GM23338 (cell line): ENCODE measurements at regions not wholly inside any gene's neighbourhood (a gene's known extent, or its start where the extent isn't known, plus 50 kb on each side); places are given as distances from the start of the nearest gene placed in this dataset.

Experiments
- CREB1 ChIP-seq: fragments of 250-450 bp; sonication (Bioruptor Pico); IDR thresholded peaks from 2 replicates; pipeline ENCODE4 v1.5.0; 2020; ENCODE audit warnings: low read depth, mild to moderate bottlenecking, moderate library complexity
- CTCF ChIP-seq, 2 experiments: fragments of 200-600 bp in 1 of 2; sonication (generic) in 1 of 2; conservative IDR thresholded peaks; 2 replicates each; pipeline versions ENCODE4 v1.5.1 to v1.6.1; 2016 to 2017; ENCODE audit warnings: antibody characterized with exemption in 2 of 2, low read depth in 2 of 2, mild to moderate bottlenecking in 2 of 2, moderate library complexity in 1 of 2
- EZH2 ChIP-seq: fragments of 200-600 bp; sonication (generic); IDR thresholded peaks from one replicate; pipeline ENCODE4 v1.8.0; 2017; ENCODE audit warnings: antibody characterized with exemption, mild to moderate bottlenecking, low read depth; ENCODE audit not compliant: unreplicated experiment
- EZH2phosphoT487 ChIP-seq: fragments of 200-600 bp; sonication (generic); IDR thresholded peaks from one replicate; pipeline ENCODE4 v1.8.1; 2018; ENCODE audit warnings: antibody characterized with exemption; ENCODE audit not compliant: unreplicated experiment
- JUNB ChIP-seq: IDR thresholded peaks from one replicate; pipeline ENCODE4 v1.6.1; 2016; ENCODE audit warnings: antibody characterized with exemption; ENCODE audit not compliant: unreplicated experiment
- POLR2AphosphoS5 ChIP-seq: IDR thresholded peaks from 2 replicates; pipeline ENCODE4 v1.6.1; 2016; ENCODE audit warnings: antibody characterized with exemption, low read depth
- TF ChIP-seq, protein P1 (sequence below): IDR thresholded peaks from one replicate; pipeline ENCODE4 v1.6.1; 2018; ENCODE audit warnings: antibody characterized with exemption; ENCODE audit not compliant: unreplicated experiment

DNA sequence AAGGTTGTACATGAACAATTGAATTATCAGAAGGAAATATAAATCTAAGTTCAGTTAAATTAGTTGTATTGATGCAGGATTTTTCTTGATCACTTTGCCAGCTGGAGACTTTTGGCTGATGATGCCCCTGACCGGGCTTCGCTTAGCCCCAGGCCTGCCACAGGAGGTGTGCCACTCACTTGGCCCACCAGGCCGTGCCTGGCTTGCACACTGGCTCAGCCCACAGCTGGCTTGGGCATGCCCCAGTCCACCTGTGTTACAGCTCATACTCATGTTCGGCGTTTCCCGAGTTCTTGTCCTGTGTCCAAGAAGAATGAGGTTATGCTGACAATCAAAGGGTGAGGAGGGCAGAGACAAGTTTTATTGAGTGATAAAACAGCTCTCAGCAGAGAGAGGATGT lies 773.9 kb upstream of the FANCL start:
- TF ChIP-seq CREB1 (CRISPR knock-in tag): no peak
- no peak for TF ChIP-seq CTCF (conservative IDR thresholded peaks at IDR 0.05; ENCODE audit: low read depth in 2 of 2)
- TF ChIP-seq, protein P1, sequence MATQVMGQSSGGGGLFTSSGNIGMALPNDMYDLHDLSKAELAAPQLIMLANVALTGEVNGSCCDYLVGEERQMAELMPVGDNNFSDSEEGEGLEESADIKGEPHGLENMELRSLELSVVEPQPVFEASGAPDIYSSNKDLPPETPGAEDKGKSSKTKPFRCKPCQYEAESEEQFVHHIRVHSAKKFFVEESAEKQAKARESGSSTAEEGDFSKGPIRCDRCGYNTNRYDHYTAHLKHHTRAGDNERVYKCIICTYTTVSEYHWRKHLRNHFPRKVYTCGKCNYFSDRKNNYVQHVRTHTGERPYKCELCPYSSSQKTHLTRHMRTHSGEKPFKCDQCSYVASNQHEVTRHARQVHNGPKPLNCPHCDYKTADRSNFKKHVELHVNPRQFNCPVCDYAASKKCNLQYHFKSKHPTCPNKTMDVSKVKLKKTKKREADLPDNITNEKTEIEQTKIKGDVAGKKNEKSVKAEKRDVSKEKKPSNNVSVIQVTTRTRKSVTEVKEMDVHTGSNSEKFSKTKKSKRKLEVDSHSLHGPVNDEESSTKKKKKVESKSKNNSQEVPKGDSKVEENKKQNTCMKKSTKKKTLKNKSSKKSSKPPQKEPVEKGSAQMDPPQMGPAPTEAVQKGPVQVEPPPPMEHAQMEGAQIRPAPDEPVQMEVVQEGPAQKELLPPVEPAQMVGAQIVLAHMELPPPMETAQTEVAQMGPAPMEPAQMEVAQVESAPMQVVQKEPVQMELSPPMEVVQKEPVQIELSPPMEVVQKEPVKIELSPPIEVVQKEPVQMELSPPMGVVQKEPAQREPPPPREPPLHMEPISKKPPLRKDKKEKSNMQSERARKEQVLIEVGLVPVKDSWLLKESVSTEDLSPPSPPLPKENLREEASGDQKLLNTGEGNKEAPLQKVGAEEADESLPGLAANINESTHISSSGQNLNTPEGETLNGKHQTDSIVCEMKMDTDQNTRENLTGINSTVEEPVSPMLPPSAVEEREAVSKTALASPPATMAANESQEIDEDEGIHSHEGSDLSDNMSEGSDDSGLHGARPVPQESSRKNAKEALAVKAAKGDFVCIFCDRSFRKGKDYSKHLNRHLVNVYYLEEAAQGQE: no peak
- TF ChIP-seq JUNB: no peak
- TF ChIP-seq POLR2AphosphoS5: no peak
- no peak for TF ChIP-seq EZH2phosphoT487
- no peak for TF ChIP-seq EZH2
